BLaER1 (cell line): ENCODE measurements at regions not wholly inside any gene's neighbourhood (a gene's known extent, or its start where the extent isn't known, plus 50 kb on each side); places are given as distances from the start of the nearest gene placed in this dataset.

Experiments
- H3K27ac ChIP-seq: shearing (Covaris generic); formaldehyde crosslinking; 2 replicates; pipeline ENCODE4 v1.8.1; 2022
- H3K27me3 ChIP-seq: shearing (Covaris generic); formaldehyde crosslinking; 2 replicates; pipeline ENCODE4 v1.8.1; 2022
- H3K36me3 ChIP-seq: shearing (Covaris generic); formaldehyde crosslinking; 2 replicates; pipeline ENCODE4 v1.8.1; 2022
- H3K4me1 ChIP-seq: shearing (Covaris generic); formaldehyde crosslinking; 2 replicates; pipeline ENCODE4 v1.8.1; 2022
- H3K4me2 ChIP-seq: shearing (Covaris generic); formaldehyde crosslinking; 2 replicates; pipeline ENCODE4 v1.8.1; 2022
- H3K4me3 ChIP-seq: shearing (Covaris generic); formaldehyde crosslinking; 2 replicates; pipeline ENCODE4 v1.8.1; 2022
- H3K9ac ChIP-seq: shearing (Covaris generic); formaldehyde crosslinking; 2 replicates; pipeline ENCODE4 v1.8.1; 2022
- H3K9me3 ChIP-seq: shearing (Covaris generic); formaldehyde crosslinking; 2 replicates; pipeline ENCODE4 v1.8.1; 2022
- H4K20me1 ChIP-seq: shearing (Covaris generic); formaldehyde crosslinking; 2 replicates; pipeline ENCODE4 v1.8.1; 2022
- Cebpa-rat ChIP-seq: shearing (Covaris generic); IDR thresholded peaks from 2 replicates; pipeline ENCODE4 v1.8.1; 2022

DNA sequence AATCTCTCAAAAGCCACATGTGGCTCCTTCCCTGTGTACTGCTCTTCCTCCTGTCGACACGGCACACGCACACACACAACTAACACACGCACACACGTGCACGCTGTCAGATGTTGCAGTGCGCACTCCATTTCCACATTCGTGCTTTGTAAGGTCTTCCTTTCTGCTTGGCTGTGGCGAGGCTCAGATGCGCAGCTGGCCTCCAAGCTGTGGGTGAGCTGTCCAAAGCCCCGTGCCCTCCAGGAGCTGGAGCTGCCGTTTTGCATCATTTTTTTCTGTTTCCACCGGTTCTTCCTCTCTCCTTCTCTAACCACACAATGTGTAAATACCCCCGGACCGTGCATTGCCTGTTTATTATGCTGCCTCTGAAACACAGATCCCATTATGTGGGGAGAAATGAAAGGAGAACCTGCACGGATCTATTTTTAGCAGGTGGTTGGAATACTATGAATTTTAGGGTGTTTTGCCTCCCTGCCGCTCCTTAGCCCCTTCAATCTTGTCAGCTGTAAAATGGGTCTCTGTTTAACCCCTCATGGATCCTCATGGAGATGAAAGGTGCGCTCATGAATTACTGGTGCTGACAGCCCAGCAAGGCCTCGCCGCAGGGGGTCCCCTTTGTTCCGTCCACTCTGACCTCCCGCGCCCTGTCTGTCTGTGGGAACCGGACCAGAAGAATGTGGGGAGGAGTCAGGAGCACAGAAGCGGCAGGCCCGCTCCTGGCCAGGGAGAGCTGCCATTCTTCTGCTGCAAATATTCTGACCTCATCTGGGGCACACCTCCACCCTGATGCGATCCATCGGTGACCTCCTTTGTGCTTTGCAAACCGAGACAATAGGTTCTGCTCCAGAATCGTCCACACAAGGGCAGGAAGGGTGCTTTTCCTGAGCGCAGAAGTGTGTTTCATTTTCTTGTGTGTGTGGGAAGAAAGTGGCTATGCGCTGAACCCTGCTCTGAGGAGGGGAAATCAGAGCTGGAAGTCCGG is 137.7 kb downstream of the SOX1 start:
- peaks cover 35% of the 10 kb centered on the region for H3K4me1 ChIP-seq
- H3K36me3 ChIP-seq, result no peaks in the 10 kb centered on the region
- TF ChIP-seq Cebpa-rat, result no peak
- no peak overlapping the region for H3K9ac ChIP-seq
- peak overlapping the region; percentile 73 for H3K4me2 ChIP-seq
- H3K4me3 ChIP-seq, result no peak overlapping the region
- H3K27me3 ChIP-seq, result peaks cover 64% of the 10 kb centered on the region
- no peak overlapping the region for H3K27ac ChIP-seq
- peaks cover 41% of the 10 kb centered on the region for H4K20me1 ChIP-seq
- no peaks in the 10 kb centered on the region for H3K9me3 ChIP-seq

DNA sequence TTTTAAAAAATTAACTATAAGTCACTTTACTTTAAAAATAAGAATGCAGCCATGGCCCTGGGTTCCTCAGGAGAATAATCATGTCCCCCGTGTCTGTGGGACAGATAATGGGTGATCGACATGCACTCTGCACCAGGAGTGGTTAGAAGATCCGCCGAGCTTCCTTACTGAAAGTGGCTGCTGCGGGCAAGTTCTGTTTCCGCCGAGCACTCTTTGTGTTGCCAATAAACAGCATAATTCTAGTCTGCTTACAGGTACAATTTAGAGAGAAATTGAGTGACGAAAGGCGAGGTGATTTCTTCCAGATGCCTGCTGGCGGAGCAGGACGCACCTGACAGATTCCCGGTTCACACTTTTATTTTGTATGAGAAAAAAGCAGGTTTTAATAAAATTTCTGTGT is 139.0 kb downstream of the SOX1 start:
- peaks cover 41% of the 10 kb centered on the region for H4K20me1 ChIP-seq
- peak overlapping the region; percentile 73 for H3K4me2 ChIP-seq
- H3K27ac ChIP-seq, result no peak overlapping the region
- H3K4me3 ChIP-seq, result no peak overlapping the region
- no peaks in the 10 kb centered on the region for H3K9me3 ChIP-seq
- peaks cover 35% of the 10 kb centered on the region for H3K4me1 ChIP-seq
- TF ChIP-seq Cebpa-rat, result no peak
- peaks cover 64% of the 10 kb centered on the region for H3K27me3 ChIP-seq
- no peaks in the 10 kb centered on the region for H3K36me3 ChIP-seq
- H3K9ac ChIP-seq, result no peak overlapping the region

DNA sequence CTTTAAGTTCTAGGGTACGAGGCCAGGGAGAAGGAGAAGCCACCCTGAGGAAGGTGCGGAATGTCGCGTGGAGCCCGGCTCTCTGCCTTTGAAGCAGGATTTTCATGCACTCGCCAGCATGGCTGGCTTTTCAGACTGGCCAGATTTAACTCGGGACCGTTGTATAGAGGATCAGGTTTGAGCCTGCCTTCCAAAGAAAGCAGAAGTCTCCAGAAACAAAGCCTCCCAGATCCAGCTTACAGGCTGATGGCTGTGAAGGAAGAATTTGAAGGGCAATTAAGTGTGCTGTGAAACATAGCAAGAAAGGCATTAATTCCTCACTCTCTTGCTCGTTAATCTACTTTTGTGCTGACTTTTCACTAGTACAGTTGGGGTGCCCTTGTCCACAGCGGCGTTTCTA is 140.2 kb downstream of the SOX1 start:
- peaks cover 35% of the 10 kb centered on the region for H3K4me1 ChIP-seq
- no peak overlapping the region for H3K4me2 ChIP-seq
- H3K27ac ChIP-seq, result no peak overlapping the region
- peaks cover 58% of the 10 kb centered on the region for H3K27me3 ChIP-seq
- no peak for TF ChIP-seq Cebpa-rat
- peaks cover 41% of the 10 kb centered on the region for H4K20me1 ChIP-seq
- no peaks in the 10 kb centered on the region for H3K36me3 ChIP-seq
- H3K9ac ChIP-seq, result no peak overlapping the region
- H3K9me3 ChIP-seq, result no peaks in the 10 kb centered on the region
- no peak overlapping the region for H3K4me3 ChIP-seq

DNA sequence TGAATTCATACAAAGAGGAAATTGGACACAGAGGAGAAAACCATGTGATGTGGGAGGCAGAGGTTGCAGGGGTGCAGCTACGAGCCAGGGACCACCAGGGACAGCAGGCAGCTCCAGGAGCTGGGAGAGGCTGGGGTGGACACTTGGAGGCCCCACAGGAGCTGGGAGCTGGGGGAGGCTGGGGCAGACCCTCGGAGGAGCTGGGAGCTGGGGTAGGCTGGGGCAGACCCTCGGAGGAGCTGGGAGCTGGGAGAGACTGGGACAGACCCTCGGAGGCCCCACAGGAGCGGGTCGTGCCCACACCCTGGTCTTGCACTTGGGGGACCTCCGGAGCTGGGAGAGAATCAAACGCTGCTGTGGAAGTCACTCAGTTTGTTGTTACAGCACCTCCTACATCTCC is 141.7 kb downstream of the SOX1 start:
- Histone ChIP-seq H4K20me1 (peaks cover 31% of the 10 kb centered on the region), H3K4me1 (peaks cover 29% of the 10 kb centered on the region), H3K27me3 (peaks cover 44% of the 10 kb centered on the region), H3K9me3 (no peaks in the 10 kb centered on the region), H3K9ac (no peak overlapping the region), H3K27ac (no peak overlapping the region), H3K4me2 (no peak overlapping the region), H3K4me3 (no peak overlapping the region), H3K36me3 (no peaks in the 10 kb centered on the region)
- TF ChIP-seq Cebpa-rat, result no peak

DNA sequence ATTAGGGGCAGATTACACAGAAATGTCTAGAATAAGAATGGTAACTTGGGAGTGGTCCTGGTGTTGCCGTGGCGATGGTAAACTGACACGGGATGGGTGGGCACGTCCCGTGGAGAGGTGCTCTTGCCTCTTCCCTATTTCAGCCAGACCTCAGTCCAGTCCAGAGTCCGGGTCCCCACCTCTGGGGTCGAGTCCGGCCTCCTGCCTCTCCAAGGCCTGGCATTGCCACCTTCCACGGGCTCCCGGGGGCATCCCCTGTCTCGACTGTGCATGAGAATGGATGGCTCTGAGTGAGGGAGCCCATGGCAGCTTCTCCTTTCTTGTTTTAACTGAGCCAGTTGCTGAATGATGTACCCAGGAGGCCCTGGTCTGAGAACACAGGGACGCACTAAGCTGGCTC is 142.3 kb downstream of the SOX1 start:
- no peaks in the 10 kb centered on the region for H3K36me3 ChIP-seq
- no peak overlapping the region for H3K4me2 ChIP-seq

DNA sequence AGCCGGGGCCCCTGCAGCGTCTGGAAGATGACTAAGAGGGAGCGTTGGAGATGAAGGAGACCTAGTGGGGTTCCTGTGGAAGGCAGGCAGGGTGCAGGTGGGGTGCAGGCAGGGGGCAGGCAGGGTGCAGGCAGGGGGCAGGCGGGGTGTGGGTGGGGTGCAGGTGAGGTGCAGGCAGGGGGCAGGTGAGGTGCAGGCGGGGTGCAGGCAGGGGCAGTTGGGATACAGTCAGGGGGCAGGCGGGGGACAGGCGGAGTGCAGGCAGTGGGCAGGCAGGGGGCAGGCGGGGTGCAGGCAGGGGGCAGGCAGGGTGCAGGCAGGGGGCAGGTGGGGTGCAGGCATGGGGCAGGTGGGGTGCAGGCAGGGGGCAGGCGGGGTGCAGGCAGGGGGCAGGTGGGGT is 142.8 kb downstream of the SOX1 start:
- Histone ChIP-seq H3K9me3 (no peaks in the 10 kb centered on the region), H3K4me2 (no peak overlapping the region), H3K4me3 (no peak overlapping the region), H4K20me1 (peaks cover 22% of the 10 kb centered on the region), H3K4me1 (peaks cover 18% of the 10 kb centered on the region), H3K27me3 (peaks cover 34% of the 10 kb centered on the region), H3K27ac (no peak overlapping the region), H3K9ac (no peak overlapping the region), H3K36me3 (no peaks in the 10 kb centered on the region)
- no peak for TF ChIP-seq Cebpa-rat

More for the DNA sequence above, 142.3 kb downstream of the SOX1 start:
- peaks cover 38% of the 10 kb centered on the region for H3K27me3 ChIP-seq
- no peaks in the 10 kb centered on the region for H3K9me3 ChIP-seq
- no peak overlapping the region for H3K9ac ChIP-seq
- no peak for TF ChIP-seq Cebpa-rat
- H3K4me3 ChIP-seq, result no peak overlapping the region
- peaks cover 23% of the 10 kb centered on the region for H3K4me1 ChIP-seq
- peaks cover 27% of the 10 kb centered on the region for H4K20me1 ChIP-seq
- no peak overlapping the region for H3K27ac ChIP-seq

DNA sequence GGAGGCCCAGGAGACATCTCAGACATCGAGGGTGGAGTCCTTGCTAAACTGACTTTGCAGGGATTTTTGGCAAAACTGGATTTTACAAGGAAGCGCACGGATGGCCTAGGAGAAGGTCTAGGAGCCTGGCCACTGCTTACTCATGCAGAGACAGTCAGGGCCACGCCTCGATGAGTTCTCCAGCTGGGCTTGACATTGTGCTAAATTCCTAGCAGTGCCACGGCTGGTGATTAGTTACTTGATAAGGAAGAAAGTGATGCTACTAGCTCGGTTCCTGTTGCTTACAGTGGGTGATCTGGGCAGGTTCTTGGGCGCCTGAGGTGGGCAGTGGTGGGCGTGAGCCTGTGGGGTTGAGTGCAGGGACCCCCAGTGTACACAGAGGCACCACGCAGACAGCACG is 143.4 kb downstream of the SOX1 start:
- Histone ChIP-seq H3K4me3 (no peak overlapping the region), H3K4me2 (no peak overlapping the region), H3K27me3 (peaks cover 27% of the 10 kb centered on the region), H3K9me3 (no peaks in the 10 kb centered on the region), H3K36me3 (no peaks in the 10 kb centered on the region), H3K27ac (no peak overlapping the region), H3K4me1 (peaks cover 12% of the 10 kb centered on the region), H3K9ac (no peak overlapping the region), H4K20me1 (peaks cover 16% of the 10 kb centered on the region)
- TF ChIP-seq Cebpa-rat, result no peak

DNA sequence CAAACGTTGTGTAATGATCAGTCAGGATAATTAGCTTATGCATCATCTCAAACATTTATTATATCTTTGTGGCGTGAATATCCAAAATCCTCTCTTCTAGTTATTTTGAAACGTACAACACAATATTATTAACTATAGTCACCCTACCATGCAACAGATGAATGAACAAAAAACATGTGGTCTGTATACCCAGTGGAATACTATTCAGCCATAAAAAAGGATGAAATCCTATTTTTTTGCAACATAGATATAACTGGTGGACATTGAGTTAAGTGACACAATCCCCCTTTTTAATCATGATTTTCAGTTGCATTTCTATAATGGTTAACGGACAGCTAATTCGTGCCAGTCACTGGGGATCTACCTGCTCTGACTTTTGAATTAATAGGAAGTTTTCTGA is 145.6 kb downstream of the SOX1 start:
- TF ChIP-seq Cebpa-rat, result no peak
- H3K9me3 ChIP-seq, result no peaks in the 10 kb centered on the region

DNA sequence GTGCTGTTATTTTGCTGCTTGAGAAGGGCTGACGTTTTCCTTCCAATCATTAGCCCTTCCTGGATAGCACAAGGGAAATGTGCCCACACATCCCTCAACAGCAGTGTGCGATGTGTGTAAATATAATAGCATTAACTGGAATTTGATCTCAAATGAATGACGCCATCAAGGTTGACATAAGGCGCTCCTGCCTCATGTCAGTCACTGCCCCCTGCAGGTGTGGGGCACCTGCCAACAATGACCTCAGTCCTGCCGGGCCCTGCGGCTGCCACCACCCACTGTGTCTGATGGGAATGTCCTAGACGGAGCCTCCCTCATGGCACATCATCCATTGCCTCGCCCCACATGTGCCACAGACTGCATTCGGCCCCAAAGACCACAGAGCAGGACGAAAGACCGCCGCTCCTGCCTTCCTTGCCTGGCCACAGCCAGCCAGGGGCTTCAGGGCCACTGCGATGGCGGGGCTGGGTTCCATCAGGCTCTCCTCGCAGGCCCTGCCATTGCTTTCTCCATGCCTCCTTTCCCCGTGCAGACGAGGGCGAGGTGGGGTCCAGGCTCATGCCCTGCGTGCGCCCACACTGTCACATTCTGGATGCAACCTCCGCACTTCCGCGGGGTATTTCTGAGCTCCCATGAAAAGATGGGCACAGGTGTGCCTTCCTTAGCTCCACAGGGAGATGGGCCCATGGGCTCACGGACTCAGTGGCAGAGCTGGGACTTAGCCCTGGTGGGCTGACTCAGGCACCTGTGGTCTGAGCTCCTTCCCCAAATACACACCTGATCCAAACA is 146.7 kb downstream of the SOX1 start:
- H3K27ac ChIP-seq, result no peak overlapping the region
- no peak overlapping the region for H3K4me3 ChIP-seq
- no peaks in the 10 kb centered on the region for H3K4me1 ChIP-seq
- H3K27me3 ChIP-seq, result no peaks in the 10 kb centered on the region
- H3K4me2 ChIP-seq, result no peak overlapping the region
- TF ChIP-seq Cebpa-rat, result no peak
- H3K9ac ChIP-seq, result no peak overlapping the region
- H4K20me1 ChIP-seq, result no peaks in the 10 kb centered on the region
- H3K9me3 ChIP-seq, result no peaks in the 10 kb centered on the region
- H3K36me3 ChIP-seq, result no peaks in the 10 kb centered on the region

More for the DNA sequence above, 145.6 kb downstream of the SOX1 start:
- Histone ChIP-seq H3K4me3 (no peak overlapping the region), H3K4me1 (no peaks in the 10 kb centered on the region), H3K27ac (no peak overlapping the region), H3K4me2 (no peak overlapping the region), H4K20me1 (no peaks in the 10 kb centered on the region), H3K27me3 (peaks cover 6% of the 10 kb centered on the region), H3K9ac (no peak overlapping the region), H3K36me3 (no peaks in the 10 kb centered on the region)

DNA sequence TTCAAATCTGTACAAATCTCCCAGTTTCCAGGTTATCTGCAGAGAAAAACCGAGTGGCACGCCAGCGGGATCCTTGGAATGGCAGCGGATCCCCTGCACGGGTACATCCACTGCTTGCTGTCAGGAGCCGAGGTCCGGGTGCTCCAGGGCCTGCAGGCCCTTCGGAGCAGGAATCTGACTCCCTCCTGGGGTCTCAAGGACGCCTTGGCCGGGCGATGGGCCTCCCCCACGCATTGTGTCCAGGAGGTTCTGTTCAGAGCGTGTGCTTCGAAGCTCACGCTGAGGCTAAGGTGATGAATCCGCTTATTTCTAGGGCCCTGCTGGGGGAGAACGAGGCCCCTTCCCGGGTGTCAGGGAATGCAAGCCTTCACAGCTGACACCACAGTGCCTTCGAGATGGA is 148.9 kb downstream of the SOX1 start:
- H3K9me3 ChIP-seq, result no peaks in the 10 kb centered on the region
- no peak overlapping the region for H3K4me3 ChIP-seq
- TF ChIP-seq Cebpa-rat, result no peak
- no peaks in the 10 kb centered on the region for H4K20me1 ChIP-seq
- H3K4me2 ChIP-seq, result no peak overlapping the region
- H3K9ac ChIP-seq, result no peak overlapping the region
- no peaks in the 10 kb centered on the region for H3K27me3 ChIP-seq
- no peaks in the 10 kb centered on the region for H3K4me1 ChIP-seq
- no peak overlapping the region for H3K27ac ChIP-seq
- no peaks in the 10 kb centered on the region for H3K36me3 ChIP-seq
